NT2/D1 (cell line): ENCODE measurements at regions not wholly inside any gene's neighbourhood (a gene's known extent, or its start where the extent isn't known, plus 50 kb on each side); places are given as distances from the start of the nearest gene placed in this dataset.

Experiments used
- DNase-seq: peaks from one replicate; pipeline ENCODE4 v3.0.0-alpha.2; 2011; ENCODE audit warnings: low read depth, low spot score
- H3K27me3 ChIP-seq: 2 replicates; pipeline ENCODE4 v1.6.0; 2011; ENCODE audit warnings: mild to moderate bottlenecking; ENCODE audit not compliant: insufficient read length, insufficient read depth
- H3K36me3 ChIP-seq: 2 replicates; pipeline ENCODE4 v1.6.1; 2011; ENCODE audit warnings: mild to moderate bottlenecking, low read length, mixed read lengths; ENCODE audit not compliant: insufficient read depth, insufficient read length
- H3K4me1 ChIP-seq: 2 replicates; pipeline ENCODE4 v1.5.1; 2011; ENCODE audit not compliant: insufficient read depth, insufficient read length
- H3K4me3 ChIP-seq: 2 replicates; pipeline ENCODE4 v1.5.1; 2011; ENCODE audit warnings: low read depth; ENCODE audit not compliant: insufficient read length
- H3K9ac ChIP-seq: 2 replicates; pipeline ENCODE4 v1.6.0; 2011; ENCODE audit warnings: low read depth; ENCODE audit not compliant: insufficient read length
- H3K9me3 ChIP-seq: 2 replicates; pipeline ENCODE4 v1.5.1; 2011; ENCODE audit warnings: mild to moderate bottlenecking, low read length; ENCODE audit not compliant: insufficient read depth
- SUZ12 ChIP-seq: IDR thresholded peaks from 2 replicates; pipeline ENCODE4 v1.6.1; 2011; ENCODE audit not compliant: insufficient read length, insufficient read depth; ENCODE audit errors: extremely low read depth
- YY1 ChIP-seq: IDR thresholded peaks from 2 replicates; pipeline ENCODE4 v1.6.1; 2011; ENCODE audit not compliant: insufficient read length, insufficient read depth
- ZNF274 ChIP-seq: IDR thresholded peaks from 2 replicates; pipeline ENCODE4 v1.6.1; 2011; ENCODE audit warnings: mild to moderate bottlenecking, low read depth, low read length

DNA sequence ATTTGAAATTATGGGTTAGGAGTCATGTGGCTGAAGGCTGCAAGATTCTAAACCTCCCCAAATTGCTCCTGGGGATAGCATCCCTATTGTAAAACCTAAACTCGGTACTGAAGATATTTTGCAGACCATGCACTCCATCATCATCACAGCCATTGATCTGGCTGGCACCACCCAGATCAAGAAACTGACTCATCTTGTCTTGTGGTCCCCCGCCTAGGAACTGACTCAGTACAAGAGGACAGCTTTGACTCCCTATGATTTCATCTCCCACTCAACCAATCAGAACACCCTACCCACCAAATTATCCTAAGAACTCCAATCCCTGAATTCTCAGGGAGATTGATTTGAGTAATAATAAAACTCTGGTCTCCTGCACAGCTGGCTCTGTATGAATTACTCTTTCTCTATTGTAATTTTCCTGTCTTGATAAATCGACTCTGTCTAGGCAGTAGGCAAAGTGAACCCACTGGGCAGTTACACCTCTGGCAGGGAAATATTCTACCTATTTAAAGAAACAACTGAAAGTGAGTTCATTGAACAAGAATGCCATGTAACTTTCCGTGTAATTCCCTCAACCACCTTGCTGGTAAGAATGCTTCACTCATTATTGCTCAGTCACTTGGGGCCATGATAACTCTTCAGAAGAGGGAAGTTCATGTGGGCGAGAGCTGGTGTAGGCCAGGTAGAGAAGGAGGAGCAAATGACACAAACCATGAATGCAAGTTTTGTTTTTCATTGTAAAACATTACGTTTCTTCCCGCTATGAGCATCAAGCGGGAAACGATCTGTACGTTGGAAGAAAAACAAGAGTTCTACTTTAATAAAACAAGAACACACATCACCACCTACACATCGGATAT, 602.9 kb upstream of the ARID1B start:
- no peak for DNase-seq
- Histone ChIP-seq H3K9ac (no peak overlapping the region), H3K36me3 (no peaks in the 10 kb centered on the region), H3K4me3 (no peak overlapping the region), H3K9me3 (no peaks in the 10 kb centered on the region), H3K4me1 (no peaks in the 10 kb centered on the region), H3K27me3 (no peaks in the 10 kb centered on the region)
- TF ChIP-seq SUZ12 (no peak), YY1 (no peak), ZNF274 (no peak)

DNA sequence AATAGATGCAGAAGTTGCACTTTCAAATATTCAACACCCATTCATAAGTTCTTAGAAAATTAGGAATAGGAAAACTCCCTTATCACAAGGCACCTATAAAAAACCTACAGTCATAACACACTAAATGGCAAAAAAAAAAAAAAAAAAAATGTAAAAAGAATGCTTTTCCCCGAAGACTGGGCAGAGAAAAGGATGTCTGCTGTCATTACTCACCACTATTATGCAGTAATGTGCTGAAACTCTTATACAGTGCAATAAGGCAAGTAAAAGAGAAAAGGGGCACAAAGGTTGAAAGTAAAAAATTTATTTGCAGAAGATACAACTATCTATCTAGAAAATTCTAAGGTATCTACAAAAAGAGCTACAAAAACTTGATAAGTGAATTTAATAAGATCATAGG, 607.8 kb upstream of the ARID1B start:
- Histone ChIP-seq H3K9me3 (no peaks in the 10 kb centered on the region), H3K9ac (no peak overlapping the region), H3K4me3 (no peak overlapping the region), H3K36me3 (no peaks in the 10 kb centered on the region), H3K4me1 (no peaks in the 10 kb centered on the region), H3K27me3 (no peaks in the 10 kb centered on the region)
- TF ChIP-seq SUZ12 (no peak), ZNF274 (no peak), YY1 (no peak)
- DNase-seq: no peak

DNA sequence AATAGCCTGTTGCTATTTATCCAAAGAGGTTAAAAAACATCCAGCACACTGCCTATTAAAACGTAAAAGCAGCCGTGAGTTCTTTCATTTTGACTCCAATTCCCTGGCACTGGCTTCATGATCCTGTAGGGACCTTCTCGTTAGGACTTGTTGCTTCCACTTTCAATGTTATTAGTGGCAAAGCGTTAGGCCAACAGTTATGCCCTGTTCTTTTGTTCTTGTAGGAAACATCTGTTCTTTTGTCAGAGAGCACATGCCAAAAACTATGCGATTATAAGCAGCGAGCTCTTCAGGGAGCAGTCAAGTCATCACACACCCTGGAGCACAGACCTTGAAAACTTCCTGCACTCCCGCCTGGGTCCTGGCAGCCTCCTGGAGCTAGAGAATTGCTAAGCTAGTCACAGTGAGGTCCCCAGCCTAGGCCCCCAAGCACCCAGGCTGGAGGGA, 609.5 kb upstream of the ARID1B start:
- no peak overlapping the region for H3K9ac ChIP-seq
- DNase-seq: no peak
- H3K4me3 ChIP-seq: no peak overlapping the region
- no peaks in the 10 kb centered on the region for H3K4me1 ChIP-seq
- no peaks in the 10 kb centered on the region for H3K27me3 ChIP-seq
- H3K9me3 ChIP-seq: no peaks in the 10 kb centered on the region
- TF ChIP-seq YY1 (no peak), SUZ12 (no peak)
- no peaks in the 10 kb centered on the region for H3K36me3 ChIP-seq

DNA sequence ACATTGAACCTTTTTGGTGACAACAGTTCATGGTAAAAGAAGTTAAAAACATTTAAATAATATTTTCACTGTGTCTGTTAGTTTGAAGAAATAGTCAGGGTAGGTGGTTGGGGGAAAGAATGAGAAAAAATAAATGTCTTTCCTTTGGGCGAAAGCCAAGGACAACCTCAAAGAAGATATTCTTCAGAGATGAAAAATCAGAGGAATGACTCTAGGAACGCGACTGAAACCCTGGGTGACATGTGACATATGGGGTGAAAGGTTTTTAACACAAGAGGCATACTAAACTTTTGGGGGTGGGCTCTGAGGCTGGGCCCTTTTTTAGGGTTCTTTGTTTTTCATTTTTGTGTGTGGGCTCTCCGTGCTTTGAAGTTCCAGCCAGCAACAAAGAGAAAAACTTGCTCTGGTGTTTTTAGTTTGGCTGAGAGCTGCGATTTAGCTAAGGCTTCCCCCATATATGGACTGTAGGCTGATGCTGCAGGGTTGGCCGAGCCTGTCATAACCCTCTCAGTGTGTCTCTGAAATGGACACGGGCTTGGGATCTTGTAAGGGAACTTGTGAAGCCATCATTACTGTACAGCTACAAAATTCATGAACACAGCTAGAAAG, 610.1 kb upstream of the ARID1B start:
- Histone ChIP-seq H3K9ac (no peak overlapping the region), H3K36me3 (no peaks in the 10 kb centered on the region), H3K4me3 (no peak overlapping the region), H3K4me1 (no peaks in the 10 kb centered on the region), H3K9me3 (no peaks in the 10 kb centered on the region), H3K27me3 (no peaks in the 10 kb centered on the region)
- no peak for TF ChIP-seq SUZ12
- TF ChIP-seq ZNF274: no peak
- TF ChIP-seq YY1: no peak
- DNase-seq: no peak

DNA sequence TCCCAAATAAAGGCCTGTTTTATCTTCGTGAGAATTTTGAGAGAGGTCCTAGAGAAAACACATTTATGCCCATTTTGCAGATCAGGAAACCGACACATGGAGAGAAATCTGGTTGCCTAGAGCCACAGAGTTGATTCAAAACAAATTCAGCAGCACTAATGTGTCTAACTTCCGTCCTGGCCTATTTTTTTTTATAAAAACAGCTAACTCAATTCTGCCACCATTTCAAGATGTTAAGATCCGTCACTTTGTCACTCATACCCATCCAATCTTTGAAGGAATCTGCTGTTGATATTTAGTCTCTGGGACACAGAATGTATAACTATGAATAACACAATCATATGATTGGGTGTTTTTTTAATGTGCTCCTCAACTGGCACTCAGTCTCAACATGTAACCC, 611.1 kb upstream of the ARID1B start:
- H3K4me3 ChIP-seq: no peak overlapping the region
- H3K27me3 ChIP-seq: no peaks in the 10 kb centered on the region
- DNase-seq: no peak
- H3K9me3 ChIP-seq: no peaks in the 10 kb centered on the region
- H3K9ac ChIP-seq: no peak overlapping the region
- TF ChIP-seq ZNF274 (no peak), SUZ12 (no peak), YY1 (no peak)
- H3K36me3 ChIP-seq: no peaks in the 10 kb centered on the region
- no peaks in the 10 kb centered on the region for H3K4me1 ChIP-seq

DNA sequence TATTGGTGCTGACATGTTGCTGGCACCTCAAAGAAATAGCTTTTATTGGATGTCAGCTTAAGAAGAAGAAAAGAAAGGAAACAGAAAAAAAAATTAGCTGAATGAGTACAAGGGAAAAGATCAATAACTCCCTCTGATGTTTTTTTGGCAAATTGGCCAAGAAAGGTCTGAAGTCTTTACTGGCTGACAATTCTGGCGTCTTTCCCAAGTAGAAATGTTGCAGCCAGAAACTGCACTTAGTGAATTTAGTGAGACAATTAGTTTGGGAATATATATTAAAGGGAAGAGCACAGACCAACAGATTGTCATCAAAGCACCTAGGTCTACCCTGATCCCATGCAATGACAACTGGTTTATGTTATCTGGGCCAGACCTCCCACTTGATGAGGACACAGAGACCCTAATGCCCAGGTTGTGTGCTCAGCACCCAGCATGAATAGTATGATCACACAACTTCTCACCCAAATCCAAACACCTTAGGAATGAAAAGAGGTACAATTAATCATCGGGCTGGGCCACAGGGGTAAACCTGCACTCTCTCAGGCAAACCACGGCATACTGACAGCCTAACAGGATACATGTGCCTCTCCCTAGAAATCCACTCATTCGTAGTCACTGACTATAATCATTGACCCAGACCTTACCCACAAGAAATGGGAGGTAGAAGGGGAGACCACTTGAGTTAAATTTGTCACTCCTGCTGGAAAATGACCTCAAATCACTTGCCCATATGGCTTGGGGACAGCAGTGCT, 612.3 kb upstream of the ARID1B start:
- Histone ChIP-seq H3K4me1 (no peaks in the 10 kb centered on the region), H3K36me3 (no peaks in the 10 kb centered on the region), H3K9me3 (no peaks in the 10 kb centered on the region), H3K4me3 (no peak overlapping the region), H3K27me3 (no peaks in the 10 kb centered on the region), H3K9ac (no peak overlapping the region)
- no peak for DNase-seq
- TF ChIP-seq ZNF274 (no peak), SUZ12 (no peak), YY1 (no peak)

DNA sequence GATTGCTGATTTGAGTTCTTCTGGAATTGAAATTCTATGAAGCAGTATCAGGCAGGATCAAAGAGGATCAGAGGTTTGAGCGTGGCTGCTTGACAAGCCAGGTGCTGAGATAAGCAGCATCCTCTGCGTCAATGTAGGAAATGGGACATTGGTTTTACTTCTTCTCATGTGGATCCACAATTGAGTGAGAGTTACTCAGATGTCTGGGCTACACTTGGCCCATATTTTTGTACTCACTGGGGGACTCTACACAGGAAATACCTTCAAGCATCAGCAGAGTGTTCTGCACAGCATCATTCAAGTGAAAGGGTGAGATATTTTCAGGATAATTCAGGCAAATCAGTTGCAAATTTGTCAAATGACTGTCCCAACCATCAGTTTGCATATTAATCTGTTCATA, 613.9 kb upstream of the ARID1B start:
- H3K4me1 ChIP-seq: no peaks in the 10 kb centered on the region
- no peaks in the 10 kb centered on the region for H3K36me3 ChIP-seq
- no peak overlapping the region for H3K4me3 ChIP-seq
- DNase-seq: no peak
- no peak for TF ChIP-seq ZNF274
- no peak for TF ChIP-seq YY1
- TF ChIP-seq SUZ12: no peak
- H3K9me3 ChIP-seq: no peaks in the 10 kb centered on the region
- H3K27me3 ChIP-seq: no peaks in the 10 kb centered on the region
- no peak overlapping the region for H3K9ac ChIP-seq
